H1 (cell line): ENCODE measurements at regions not wholly inside any gene's neighbourhood (a gene's known extent, or its start where the extent isn't known, plus 50 kb on each side); places are given as distances from the start of the nearest gene placed in this dataset.

Experiments used
- CTCF ChIA-PET: fragments of 300-600 bp; sonication (Branson Sonifier 250); formaldehyde crosslinking; loops from one replicate; lab custom pipeline; 2021; ENCODE audit not compliant: partially characterized antibody; lab: Charles Lee
- POLR2A ChIA-PET: fragments of 300-600 bp; sonication (Branson Sonifier 250); formaldehyde crosslinking; loops from one replicate; lab custom pipeline; 2021; ENCODE audit warnings: inconsistent platforms; ENCODE audit not compliant: partially characterized antibody; lab: Charles Lee
- DNase-seq, 2 experiments: peaks; one replicate each; pipeline versions ENCODE4 v3.0.0 to v3.0.0-alpha.2; 2010 to 2022; ENCODE audit warnings: low spot score in 2 of 2, low read depth in 1 of 2, mixed read lengths in 1 of 2
- FAIRE-seq: peaks from 2 replicates; lab custom pipeline; 2011; peaks lifted over from hg19 to GRCh38; lab: Jason Lieb, UNC
- H2AFZ ChIP-seq: 2 replicates; pipeline ENCODE4 v1.8.1; 2012; ENCODE audit warnings: low read length, inconsistent platforms
- H2AK5ac ChIP-seq: 2 replicates; pipeline ENCODE4 v1.6.1; 2013; ENCODE audit warnings: low read depth, low read length
- H2BK120ac ChIP-seq: replicated peaks from 2 replicates; pipeline ENCODE3; 2013; ENCODE audit warnings: low read depth, low read length, inconsistent platforms
- H2BK12ac ChIP-seq: 2 replicates; pipeline ENCODE4 v1.6.1; 2013; ENCODE audit warnings: low read depth, low read length
- H2BK15ac ChIP-seq: 2 replicates; pipeline ENCODE4 v1.6.1; 2013; ENCODE audit warnings: low read length
- H2BK20ac ChIP-seq: 2 replicates; pipeline ENCODE4 v1.6.1; 2013; ENCODE audit warnings: low read length
- H2BK5ac ChIP-seq: 2 replicates; pipeline ENCODE4 v1.6.1; 2013; ENCODE audit warnings: low read depth, low read length
- H3K14ac ChIP-seq: 2 replicates; pipeline ENCODE4 v1.6.1; 2013; ENCODE audit warnings: inconsistent platforms; ENCODE audit not compliant: insufficient read length
- H3K18ac ChIP-seq: 2 replicates; pipeline ENCODE4 v1.6.1; 2013; ENCODE audit warnings: low read length; ENCODE audit errors: extremely low read depth
- H3K23ac ChIP-seq: 2 replicates; pipeline ENCODE4 v1.6.1; 2013; ENCODE audit warnings: inconsistent platforms; ENCODE audit not compliant: insufficient read length
- H3K23me2 ChIP-seq: 2 replicates; pipeline ENCODE4 v1.6.1; 2013; ENCODE audit warnings: low read depth, low read length
- H3K27ac ChIP-seq: 2 replicates; pipeline ENCODE4 v1.6.1; 2011; ENCODE audit warnings: low read depth, low read length, inconsistent platforms
- H3K27me3 ChIP-seq, 4 experiments: replicated peaks in 1 of 4; 1 replicate in 1 of 4; 2 replicates in 3 of 4; pipeline versions ENCODE4 v1.6.1 to v1.8.1; 2011 to 2013; ENCODE audit warnings: low read length in 3 of 4, mild to moderate bottlenecking in 3 of 4, inconsistent platforms in 2 of 4, mixed read lengths in 2 of 4, moderate library complexity in 1 of 4; ENCODE audit not compliant: control insufficient read depth in 3 of 4, insufficient read depth in 3 of 4; ENCODE audit errors: extremely low read depth in 1 of 4
- H3K36me3 ChIP-seq, 4 experiments: 2 replicates each; pipeline versions ENCODE4 v1.6.1 to v1.8.1; 2011 to 2013; ENCODE audit warnings: mild to moderate bottlenecking in 4 of 4, low read length in 3 of 4, moderate library complexity in 2 of 4, control low read depth in 1 of 4, inconsistent platforms in 1 of 4; ENCODE audit not compliant: insufficient read depth in 4 of 4, control insufficient read depth in 2 of 4
- H3K4ac ChIP-seq: replicated peaks from 2 replicates; pipeline ENCODE3; 2013; ENCODE audit warnings: low read length, low read depth, mixed read lengths, inconsistent platforms; ENCODE audit not compliant: insufficient read length
- H3K4me1 ChIP-seq, 4 experiments: replicated peaks in 1 of 4; 1 replicate in 1 of 4; 2 replicates in 3 of 4; pipeline versions ENCODE4 v1.6.1 to v1.8.1; 2011 to 2013; ENCODE audit warnings: low read length in 3 of 4, inconsistent platforms in 2 of 4, mixed read lengths in 1 of 4; ENCODE audit not compliant: insufficient read depth in 4 of 4, control insufficient read depth in 3 of 4
- H3K4me2 ChIP-seq, 2 experiments: 2 replicates each; pipeline versions ENCODE4 v1.6.1 to v1.8.1; 2011 to 2013; ENCODE audit warnings: low read depth in 2 of 2, low read length in 2 of 2, control low read depth in 1 of 2, inconsistent platforms in 1 of 2, mild to moderate bottlenecking in 1 of 2; ENCODE audit not compliant: insufficient read depth in 1 of 2
- H3K4me3 ChIP-seq, 4 experiments: fragments of 200-600, 300-600 bp in 1 of 4; sonication (generic), shearing (Covaris generic), sonication (Bioruptor Twin) in 1 of 4; 2 replicates each; pipeline versions ENCODE4 v1.5.1 to v1.8.1; 2011 to 2016; ENCODE audit warnings: low read length in 4 of 4, low read depth in 3 of 4, control low read depth in 2 of 4, inconsistent platforms in 2 of 4, mild to moderate bottlenecking in 2 of 4, mixed read lengths in 1 of 4, moderate library complexity in 1 of 4; ENCODE audit not compliant: insufficient read depth in 2 of 4; ENCODE audit errors: extremely low read depth in 1 of 4
- H3K56ac ChIP-seq: replicated peaks from 2 replicates; pipeline ENCODE3; 2013; ENCODE audit warnings: low read depth, mild to moderate bottlenecking, mixed read lengths, low read length, inconsistent platforms; ENCODE audit not compliant: insufficient read length
- H3K79me1 ChIP-seq: 2 replicates; pipeline ENCODE4 v1.6.1; 2013; ENCODE audit warnings: low read depth, low read length, control low read depth
- H3K79me2 ChIP-seq, 2 experiments: 2 replicates each; pipeline versions ENCODE4 v1.6.1 to v1.8.1; 2012 to 2013; ENCODE audit warnings: low read length in 2 of 2, mild to moderate bottlenecking in 2 of 2, inconsistent platforms in 1 of 2; ENCODE audit not compliant: insufficient read depth in 2 of 2, control insufficient read depth in 1 of 2
- H3K9ac ChIP-seq, 4 experiments: replicated peaks in 1 of 4; 1 replicate in 1 of 4; 2 replicates in 3 of 4; pipeline versions ENCODE4 v1.6.1 to v1.8.1; 2011 to 2013; ENCODE audit warnings: low read depth in 3 of 4, low read length in 3 of 4, control low read depth in 2 of 4, mild to moderate bottlenecking in 2 of 4, moderate library complexity in 2 of 4, inconsistent platforms in 1 of 4; ENCODE audit errors: extremely low read depth in 1 of 4
- H3K9me3 ChIP-seq, 2 experiments: 2 replicates each; pipeline versions ENCODE4 v1.6.1 to v1.8.1; 2012 to 2013; ENCODE audit warnings: mild to moderate bottlenecking in 2 of 2, moderate library complexity in 2 of 2, control low read depth in 1 of 2, inconsistent platforms in 1 of 2, low read depth in 1 of 2, low read length in 1 of 2, mixed read lengths in 1 of 2; ENCODE audit not compliant: insufficient read depth in 2 of 2
- H4K20me1 ChIP-seq, 2 experiments: replicated peaks in 1 of 2; 2 replicates each; pipeline versions ENCODE3 to v1.8.1; 2011 to 2013; ENCODE audit warnings: inconsistent platforms in 2 of 2, low read length in 2 of 2, mild to moderate bottlenecking in 1 of 2; ENCODE audit not compliant: insufficient read depth in 2 of 2, control insufficient read depth in 1 of 2
- H4K5ac ChIP-seq: 2 replicates; pipeline ENCODE4 v1.6.1; 2013; ENCODE audit warnings: low read length, low read depth, mixed read lengths, inconsistent platforms; ENCODE audit not compliant: insufficient read length
- H4K8ac ChIP-seq: 2 replicates; pipeline ENCODE4 v1.8.0; 2013; ENCODE audit warnings: mild to moderate bottlenecking, moderate library complexity, low read length, inconsistent platforms; ENCODE audit not compliant: insufficient read depth; ENCODE audit errors: extremely low read depth
- H4K91ac ChIP-seq: replicated peaks from 2 replicates; pipeline ENCODE3; 2013; ENCODE audit warnings: low read length, mixed read lengths, inconsistent platforms; ENCODE audit not compliant: insufficient read length
- CEBPB ChIP-seq: IDR thresholded peaks from 2 replicates; pipeline ENCODE4 v1.6.1; 2012; ENCODE audit warnings: low read depth, low read length
- EZH2 ChIP-seq: fragments of 200-600 bp; sonication (generic); IDR thresholded peaks from 2 replicates; pipeline ENCODE4 v1.7.1; 2012; ENCODE audit warnings: low read depth, mild to moderate bottlenecking, moderate library complexity, low read length, inconsistent platforms; ENCODE audit not compliant: severe bottlenecking
- GTF2F1 ChIP-seq: IDR thresholded peaks from 2 replicates; pipeline ENCODE4 v1.6.1; 2012; ENCODE audit warnings: low read depth, low read length, improper control_type of control experiment, borderline replicate concordance
- JUN ChIP-seq: IDR thresholded peaks from 2 replicates; pipeline ENCODE4 v1.6.1; 2011; ENCODE audit warnings: low read depth, mild to moderate bottlenecking, improper control_type of control experiment, low read length
- RBBP5 ChIP-seq: IDR thresholded peaks from 2 replicates; pipeline ENCODE4 v1.7.1; 2012; ENCODE audit warnings: low read depth, mild to moderate bottlenecking, inconsistent platforms, low read length, moderate library complexity, borderline replicate concordance
- TAF7 ChIP-seq: optimal IDR thresholded peaks from 2 replicates; pipeline ENCODE3; 2011; ENCODE audit warnings: low read depth, mild to moderate bottlenecking, inconsistent platforms, low read length, moderate library complexity, borderline replicate concordance
- WGBS, 2 experiments: shearing (Covaris generic) in 1 of 2; methylation state at CpG; one replicate each; pipeline versions ENCODE4 v1.1.6 to v1.1.7; 2013 to 2015; ENCODE audit warnings: low lambda C conversion rate in 2 of 2, mixed read lengths in 2 of 2, inconsistent platforms in 1 of 2, low coverage in 1 of 2, missing lambda C conversion rate in 1 of 2; ENCODE audit not compliant: insufficient replicate concordance in 2 of 2, insufficient coverage in 1 of 2, insufficient read length in 1 of 2; ENCODE audit errors: extremely low coverage in 1 of 2, missing lambda C conversion rate in 1 of 2; 5-methylcytosine and 5-hydroxymethylcytosine counted together
- TF ChIP-seq, protein P1 (sequence below): IDR thresholded peaks from 2 replicates; pipeline ENCODE4 v1.6.1; 2011; ENCODE audit warnings: low read length, improper control_type of control experiment

GRCh38 chr2:52097071-52097470 is 1065.1 kb upstream of the NRXN1 start:
- Histone ChIP-seq H4K20me1 (no peaks in the 10 kb centered on the region), H2BK15ac (no peak overlapping the region), H3K4me2 (no peak overlapping the region), H3K18ac (no peak overlapping the region), H3K9me3 (no peaks in the 10 kb centered on the region), H2AK5ac (no peak overlapping the region), H3K9ac (no peak overlapping the region), H3K56ac (no peak overlapping the region), H4K5ac (no peak overlapping the region), H3K4me3 (no peak overlapping the region), H3K4me1 (no peaks in the 10 kb centered on the region), H2BK20ac (no peak overlapping the region), H3K27ac (no peak overlapping the region), H2BK120ac (no peak overlapping the region), H2BK5ac (no peak overlapping the region), H3K4ac (no peak overlapping the region), H3K23ac (no peak overlapping the region), H2AFZ (no peak overlapping the region), H3K79me2 (no peaks in the 10 kb centered on the region), H3K79me1 (no peaks in the 10 kb centered on the region), H4K8ac (no peak overlapping the region), H3K36me3 (no peaks in the 10 kb centered on the region), H3K14ac (no peak overlapping the region), H3K23me2 (no peaks in the 10 kb centered on the region), H2BK12ac (no peak overlapping the region), H3K27me3 (no peaks in the 10 kb centered on the region), H4K91ac (no peak overlapping the region)
- TF ChIP-seq RBBP5 (no peak), GTF2F1 (no peak), JUN (no peak), TAF7 (no peak), CEBPB (peak; percentile 63; the same call in 1 of the 2 replicates), EZH2 (no peak)
- TF ChIP-seq, protein P1, sequence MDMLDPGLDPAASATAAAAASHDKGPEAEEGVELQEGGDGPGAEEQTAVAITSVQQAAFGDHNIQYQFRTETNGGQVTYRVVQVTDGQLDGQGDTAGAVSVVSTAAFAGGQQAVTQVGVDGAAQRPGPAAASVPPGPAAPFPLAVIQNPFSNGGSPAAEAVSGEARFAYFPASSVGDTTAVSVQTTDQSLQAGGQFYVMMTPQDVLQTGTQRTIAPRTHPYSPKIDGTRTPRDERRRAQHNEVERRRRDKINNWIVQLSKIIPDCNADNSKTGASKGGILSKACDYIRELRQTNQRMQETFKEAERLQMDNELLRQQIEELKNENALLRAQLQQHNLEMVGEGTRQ, result no peak
- FAIRE-seq (no peak), DNase-seq (no peak)
- ChIA-PET POLR2A (no interaction called here), CTCF (no interaction called here)
- 94% methylated on average over 4 of the region's 4 CpGs; no CpG with 5 or more reads in 1 of the 2 experiments for WGBS, 2 experiments
